A673 (cell line): ENCODE measurements at regions not wholly inside any gene's neighbourhood (a gene's known extent, or its start where the extent isn't known, plus 50 kb on each side); places are given as distances from the start of the nearest gene placed in this dataset.

ENCODE experiments used
- BruUV-seq: library from RNA; stranded (reverse); fragments of 400-500 nt; replicated peaks from 2 replicates; lab custom pipeline; 2021; lab: Mats Ljungman, UMichigan
- CTCF ChIA-PET: fragments of 300-600 bp; sonication (Branson Sonifier 250); formaldehyde crosslinking; loops from one replicate; lab custom pipeline; 2022; ENCODE audit warnings: antibody characterized with exemption; lab: Charles Lee
- POLR2A ChIA-PET: fragments of 300-600 bp; sonication (Branson Sonifier 250); formaldehyde crosslinking; loops from one replicate; lab custom pipeline; 2022; ENCODE audit warnings: antibody characterized with exemption; ENCODE audit not compliant: low non-redundant PET; lab: Charles Lee
- DNase-seq: peaks from one replicate; pipeline ENCODE4 v3.0.0-alpha.2; 2015; ENCODE audit warnings: low spot score
- H3K27ac ChIP-seq: fragments of 200-600 bp; sonication (generic); 2 replicates; pipeline ENCODE4 v1.5.1; 2016; ENCODE audit warnings: mixed run types, low read depth, mild to moderate bottlenecking, mixed read lengths, antibody characterized with exemption, low read length; ENCODE audit not compliant: poor library complexity, severe bottlenecking
- H3K27me3 ChIP-seq: fragments of 200-600 bp; sonication (generic); replicated peaks from 2 replicates; pipeline ENCODE4 v1.6.1; 2017; ENCODE audit warnings: mixed run types, low read depth, mild to moderate bottlenecking, mixed read lengths, antibody characterized with exemption, low read length; ENCODE audit not compliant: insufficient read depth, poor library complexity
- H3K36me3 ChIP-seq: fragments of 200-600 bp; sonication (generic); 2 replicates; pipeline ENCODE4 v1.6.1; 2016; ENCODE audit warnings: mixed run types, mild to moderate bottlenecking, mixed read lengths, antibody characterized with exemption, low read length; ENCODE audit not compliant: insufficient read depth, poor library complexity, severe bottlenecking
- H3K4me1 ChIP-seq: fragments of 200-600 bp; sonication (generic); 2 replicates; pipeline ENCODE4 v1.6.1; 2017; ENCODE audit warnings: mixed run types, mild to moderate bottlenecking, mixed read lengths, antibody characterized with exemption, low read length; ENCODE audit not compliant: insufficient read depth, poor library complexity, severe bottlenecking
- H3K4me3 ChIP-seq: fragments of 200-600 bp; sonication (generic); 2 replicates; pipeline ENCODE4 v1.5.1; 2016; ENCODE audit warnings: low read depth, mixed run types, mild to moderate bottlenecking, mixed read lengths, low read length; ENCODE audit not compliant: poor library complexity, severe bottlenecking
- H3K9me3 ChIP-seq: fragments of 200-600 bp; sonication (generic); 2 replicates; pipeline ENCODE4 v1.6.1; 2016; ENCODE audit warnings: mixed run types, low read depth, mild to moderate bottlenecking, mixed read lengths, antibody characterized with exemption, low read length; ENCODE audit not compliant: poor library complexity, severe bottlenecking
- EZH2 ChIP-seq: fragments of 200-600 bp; sonication (generic); IDR thresholded peaks from 2 replicates; pipeline ENCODE4 v1.6.1; 2017; ENCODE audit warnings: borderline replicate concordance, low read depth, mild to moderate bottlenecking, mixed read lengths, antibody characterized with exemption, low read length; ENCODE audit not compliant: poor library complexity, severe bottlenecking
- intact Hi-C: fragments of 100-400 bp; cut with micrococcal nuclease; formaldehyde crosslinking; loops from one replicate; pipeline ENCODE4 v1.10.0; 2022; ENCODE audit not compliant: unreplicated experiment
- TF ChIP-seq, protein P1 (sequence below): fragments of 300-800, 200-600 bp; sonication (generic); conservative IDR thresholded peaks from 2 replicates; pipeline ENCODE4 v1.5.1; 2017; ENCODE audit warnings: low read depth, mild to moderate bottlenecking, antibody characterized with exemption, low read length, moderate library complexity, mixed read lengths

- BruUV-seq, result no TSS peak
- H3K36me3 ChIP-seq, result no peaks in the 10 kb centered on the region
- CTCF ChIA-PET, result no interaction called here
- H3K27me3 ChIP-seq, result no peaks in the 10 kb centered on the region
- no peak overlapping the region for H3K4me3 ChIP-seq
- H3K27ac ChIP-seq, result no peak overlapping the region
- no peak for DNase-seq
- TF ChIP-seq EZH2, result no peak
- TF ChIP-seq, protein P1, sequence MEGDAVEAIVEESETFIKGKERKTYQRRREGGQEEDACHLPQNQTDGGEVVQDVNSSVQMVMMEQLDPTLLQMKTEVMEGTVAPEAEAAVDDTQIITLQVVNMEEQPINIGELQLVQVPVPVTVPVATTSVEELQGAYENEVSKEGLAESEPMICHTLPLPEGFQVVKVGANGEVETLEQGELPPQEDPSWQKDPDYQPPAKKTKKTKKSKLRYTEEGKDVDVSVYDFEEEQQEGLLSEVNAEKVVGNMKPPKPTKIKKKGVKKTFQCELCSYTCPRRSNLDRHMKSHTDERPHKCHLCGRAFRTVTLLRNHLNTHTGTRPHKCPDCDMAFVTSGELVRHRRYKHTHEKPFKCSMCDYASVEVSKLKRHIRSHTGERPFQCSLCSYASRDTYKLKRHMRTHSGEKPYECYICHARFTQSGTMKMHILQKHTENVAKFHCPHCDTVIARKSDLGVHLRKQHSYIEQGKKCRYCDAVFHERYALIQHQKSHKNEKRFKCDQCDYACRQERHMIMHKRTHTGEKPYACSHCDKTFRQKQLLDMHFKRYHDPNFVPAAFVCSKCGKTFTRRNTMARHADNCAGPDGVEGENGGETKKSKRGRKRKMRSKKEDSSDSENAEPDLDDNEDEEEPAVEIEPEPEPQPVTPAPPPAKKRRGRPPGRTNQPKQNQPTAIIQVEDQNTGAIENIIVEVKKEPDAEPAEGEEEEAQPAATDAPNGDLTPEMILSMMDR, result no peak
- POLR2A ChIA-PET, result no interaction called here
- intact Hi-C loops, result no loop called here
- H3K4me1 ChIP-seq, result no peaks in the 10 kb centered on the region
- no peaks in the 10 kb centered on the region for H3K9me3 ChIP-seq
Observed at GRCh38 chr5:54756796-54757402, 228.5 kb downstream of the ESM1 start.

DNA sequence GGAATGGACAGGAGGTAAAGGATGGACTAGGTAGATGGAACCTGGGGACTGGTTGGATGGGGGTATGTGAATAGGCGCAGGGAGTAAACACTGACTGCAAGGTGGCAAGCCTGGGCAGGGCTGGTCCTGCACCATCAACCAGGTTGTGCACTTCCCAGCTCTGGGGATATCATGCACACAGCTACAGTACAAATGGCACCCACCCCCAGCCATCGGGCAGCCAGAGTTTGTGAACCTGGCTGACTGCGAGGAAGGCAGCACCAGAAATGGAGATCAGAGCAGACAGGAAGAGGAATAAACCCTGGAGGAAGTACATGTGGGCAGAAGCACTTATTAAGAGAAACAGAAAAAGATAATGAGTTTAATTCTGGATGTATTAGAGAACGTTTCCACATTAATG lies 229.1 kb downstream of the ESM1 start:
- CTCF ChIA-PET, result no interaction called here
- intact Hi-C loops, result no loop called here
- no TSS peak for BruUV-seq
- DNase-seq, result no peak
- Histone ChIP-seq H3K27me3 (no peaks in the 10 kb centered on the region), H3K4me1 (no peaks in the 10 kb centered on the region), H3K36me3 (no peaks in the 10 kb centered on the region), H3K4me3 (no peak overlapping the region), H3K27ac (no peak overlapping the region), H3K9me3 (no peaks in the 10 kb centered on the region)
- TF ChIP-seq, protein P1, result no peak
- no peak for TF ChIP-seq EZH2
- POLR2A ChIA-PET, result no interaction called here

GRCh38 chr5:54754878-54755277 lies 230.5 kb downstream of the ESM1 start:
- no TSS peak for BruUV-seq

More at GRCh38 chr5:54754878-54755277, 230.5 kb downstream of the ESM1 start:
- ChIA-PET CTCF (no interaction called here), POLR2A (no interaction called here)
- no peaks in the 10 kb centered on the region for H3K4me1 ChIP-seq
- no peaks in the 10 kb centered on the region for H3K9me3 ChIP-seq
- no peak for DNase-seq
- H3K4me3 ChIP-seq, result no peak overlapping the region
- intact Hi-C loops, result no loop called here
- TF ChIP-seq EZH2, result no peak
- TF ChIP-seq, protein P1, result no peak
- no peaks in the 10 kb centered on the region for H3K36me3 ChIP-seq
- H3K27ac ChIP-seq, result no peak overlapping the region
- no peaks in the 10 kb centered on the region for H3K27me3 ChIP-seq
